ENCODE measurements at regions not wholly inside any gene's neighbourhood (a gene's known extent, or its start where the extent isn't known, plus 50 kb on each side); places are given as distances from the start of the nearest gene placed in this dataset.
A peak's percentile ranks its signal among the peaks of the same experiment; 100 is the strongest.
"Not testable (repeated sequence)": the region's sequence is repeated elsewhere in the genome, so short reads cannot be mapped to it uniquely, and the experiment has no call there.

DNA sequence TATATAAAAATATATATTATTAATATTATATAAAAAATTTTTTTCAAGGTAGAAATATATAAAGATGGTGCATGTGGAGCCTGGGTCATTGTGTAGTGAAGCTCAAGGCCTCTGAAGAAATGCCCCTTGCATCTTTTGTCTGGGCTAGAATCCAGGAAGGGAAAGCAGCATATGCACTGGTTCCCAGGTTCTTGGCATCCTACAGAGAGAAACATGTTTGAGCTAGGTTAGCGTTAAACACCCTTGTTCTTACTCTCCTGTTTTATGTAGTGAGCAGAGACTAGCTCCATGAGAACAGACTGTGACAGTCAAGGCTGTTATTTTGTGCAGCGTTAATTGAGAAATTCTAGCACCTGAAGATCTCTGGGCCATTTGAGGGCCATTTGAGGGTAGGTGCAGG, 116.1 kb downstream of the POM121L12 start:
- Histone ChIP-seq H3K4me1 (ENCODE audit: control insufficient read depth in 1 of 2, insufficient read depth in 2 of 2, low read length in 2 of 2) (no peaks in the 10 kb centered on the region), H3K4me3 (ENCODE audit: low read depth in 1 of 2, low read length in 2 of 2) (no peak overlapping the region), H3K27ac (ENCODE audit: low read length) (no peak overlapping the region), H3K9me3 (ENCODE audit: control insufficient read depth in 1 of 2, low read length in 2 of 2) (no peaks in the 10 kb centered on the region), H3K27me3 (ENCODE audit: low read depth, low read length) (no peaks in the 10 kb centered on the region), H3K36me3 (ENCODE audit: control insufficient read depth in 1 of 2, insufficient read depth in 2 of 2, low read length in 2 of 2) (no peaks in the 10 kb centered on the region)

DNA sequence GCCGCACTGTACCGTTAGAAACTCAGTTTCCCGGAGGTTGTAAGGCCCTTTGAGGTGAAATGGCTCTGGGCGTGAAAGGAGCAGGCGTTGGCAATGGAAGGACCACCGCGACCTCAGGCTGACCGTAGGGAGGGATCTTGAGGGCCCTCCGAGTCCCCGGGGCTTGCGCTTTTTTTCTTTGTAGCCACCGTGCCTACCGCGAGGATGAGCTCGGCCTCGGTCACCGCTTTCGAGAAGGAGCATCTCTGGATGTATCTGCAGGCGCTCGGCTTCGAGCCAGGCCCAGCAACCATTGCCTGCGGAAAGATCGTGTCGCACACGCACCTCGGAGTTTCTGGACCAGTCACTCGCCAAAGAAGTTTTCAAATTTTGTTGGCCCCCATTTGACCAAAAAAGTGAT, 151.8 kb downstream of the POM121L12 start:
- H3K36me3 ChIP-seq (ENCODE audit: control insufficient read depth in 1 of 2, insufficient read depth in 2 of 2, low read length in 2 of 2); H3K4me1 ChIP-seq (ENCODE audit: control insufficient read depth in 1 of 2, insufficient read depth in 2 of 2, low read length in 2 of 2); H3K27ac ChIP-seq (ENCODE audit: low read length); H3K27me3 ChIP-seq (ENCODE audit: low read depth, low read length); H3K4me3 ChIP-seq (ENCODE audit: low read depth in 1 of 2, low read length in 2 of 2); H3K9me3 ChIP-seq (ENCODE audit: control insufficient read depth in 1 of 2, low read length in 2 of 2): not testable (repeated sequence)

DNA sequence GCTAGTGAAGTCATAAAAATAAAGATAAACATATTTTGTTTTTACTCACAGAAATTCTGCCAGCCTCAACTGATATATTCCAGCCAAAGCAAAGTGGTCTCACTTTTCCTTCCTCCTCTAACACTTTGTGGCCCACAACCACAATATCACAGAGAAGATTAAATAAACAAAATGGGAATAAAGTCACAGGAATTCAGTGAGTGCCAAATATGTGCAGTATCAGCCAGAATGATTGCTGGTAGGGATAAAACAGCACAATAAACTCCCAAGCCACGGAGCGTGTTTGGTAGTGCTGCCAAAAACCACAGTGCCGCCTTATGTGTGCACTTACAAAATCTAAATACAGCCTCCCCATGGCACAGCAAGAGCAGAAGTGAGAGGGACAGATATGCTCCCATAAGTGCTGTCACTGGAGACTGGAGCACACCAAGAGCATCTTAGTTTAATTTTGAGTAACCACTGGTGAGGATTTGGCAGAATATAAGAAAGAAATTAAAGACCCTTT, 155.8 kb downstream of the POM121L12 start:
- no peaks in the 10 kb centered on the region for H3K4me1 ChIP-seq (ENCODE audit: control insufficient read depth in 1 of 2, insufficient read depth in 2 of 2, low read length in 2 of 2)
- no peaks in the 10 kb centered on the region for H3K9me3 ChIP-seq (ENCODE audit: control insufficient read depth in 1 of 2, low read length in 2 of 2)
- H3K27ac ChIP-seq (ENCODE audit: low read length) = no peak overlapping the region
- no peak overlapping the region for H3K4me3 ChIP-seq (ENCODE audit: low read depth in 1 of 2, low read length in 2 of 2)
- H3K36me3 ChIP-seq (ENCODE audit: control insufficient read depth in 1 of 2, insufficient read depth in 2 of 2, low read length in 2 of 2) = no peaks in the 10 kb centered on the region
- H3K27me3 ChIP-seq (ENCODE audit: low read depth, low read length) = no peaks in the 10 kb centered on the region

DNA sequence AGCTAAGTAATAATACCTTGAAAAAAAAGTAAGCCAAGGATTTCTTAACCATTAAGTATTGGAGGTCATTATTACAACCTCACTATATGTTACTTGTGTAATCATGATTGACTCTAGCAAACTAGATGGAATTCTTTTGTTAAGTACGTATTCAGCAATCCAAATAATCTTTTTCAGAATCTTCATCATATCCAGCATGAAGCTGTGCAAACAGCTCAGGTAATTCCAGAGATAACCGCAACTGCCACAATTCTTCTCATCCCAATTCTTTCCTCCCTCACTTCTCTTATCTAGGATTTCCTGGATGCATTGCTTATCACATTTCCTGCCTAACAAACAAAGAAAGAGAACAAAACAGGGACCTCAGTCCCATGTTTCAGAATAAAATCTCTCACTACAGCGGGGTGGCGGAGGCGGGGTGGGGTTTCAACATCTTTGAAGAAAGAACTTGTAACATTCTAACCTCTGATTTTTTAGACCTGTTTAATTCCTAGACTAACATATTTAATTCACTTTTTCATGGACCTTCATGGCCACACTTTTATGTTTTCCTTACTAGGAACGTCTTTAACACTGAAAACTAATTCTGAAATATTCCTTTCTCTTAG, 156.5 kb downstream of the POM121L12 start:
- H3K27me3 ChIP-seq (ENCODE audit: low read depth, low read length) = no peaks in the 10 kb centered on the region

DNA sequence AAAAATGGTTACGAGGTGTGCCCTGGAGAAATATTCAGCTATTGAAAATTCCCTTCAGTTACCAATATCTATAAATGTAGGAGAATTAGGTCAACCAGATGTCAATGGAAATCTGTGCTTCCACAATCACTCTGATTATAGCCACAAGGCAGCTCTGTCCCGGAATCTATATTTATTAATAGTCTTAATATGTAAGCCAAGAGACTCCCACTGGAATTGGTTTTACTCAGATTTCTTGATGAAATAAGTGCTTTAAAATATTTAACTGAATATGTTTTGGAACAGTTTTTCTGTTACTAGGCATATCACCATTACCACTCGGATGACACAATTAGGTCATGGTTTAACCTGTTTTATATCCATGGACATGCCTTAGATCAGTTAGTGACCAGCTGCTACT, 169.6 kb downstream of the POM121L12 start:
- Histone ChIP-seq H3K27me3 (ENCODE audit: low read depth, low read length) (no peaks in the 10 kb centered on the region), H3K4me1 (ENCODE audit: control insufficient read depth in 1 of 2, insufficient read depth in 2 of 2, low read length in 2 of 2) (no peaks in the 10 kb centered on the region), H3K36me3 (ENCODE audit: control insufficient read depth in 1 of 2, insufficient read depth in 2 of 2, low read length in 2 of 2) (no peaks in the 10 kb centered on the region), H3K4me3 (ENCODE audit: low read depth in 1 of 2, low read length in 2 of 2) (no peak overlapping the region), H3K27ac (ENCODE audit: low read length) (no peak overlapping the region), H3K9me3 (ENCODE audit: control insufficient read depth in 1 of 2, low read length in 2 of 2) (peaks cover 0 to 8% of the 10 kb centered on the region in 2 donors)

More for the DNA sequence above, 156.5 kb downstream of the POM121L12 start:
- H3K4me1 ChIP-seq (ENCODE audit: control insufficient read depth in 1 of 2, insufficient read depth in 2 of 2, low read length in 2 of 2) = no peaks in the 10 kb centered on the region
- H3K9me3 ChIP-seq (ENCODE audit: control insufficient read depth in 1 of 2, low read length in 2 of 2) = no peaks in the 10 kb centered on the region
- no peak overlapping the region for H3K4me3 ChIP-seq (ENCODE audit: low read depth in 1 of 2, low read length in 2 of 2)
- no peak overlapping the region for H3K27ac ChIP-seq (ENCODE audit: low read length)
- H3K36me3 ChIP-seq (ENCODE audit: control insufficient read depth in 1 of 2, insufficient read depth in 2 of 2, low read length in 2 of 2) = no peaks in the 10 kb centered on the region

DNA sequence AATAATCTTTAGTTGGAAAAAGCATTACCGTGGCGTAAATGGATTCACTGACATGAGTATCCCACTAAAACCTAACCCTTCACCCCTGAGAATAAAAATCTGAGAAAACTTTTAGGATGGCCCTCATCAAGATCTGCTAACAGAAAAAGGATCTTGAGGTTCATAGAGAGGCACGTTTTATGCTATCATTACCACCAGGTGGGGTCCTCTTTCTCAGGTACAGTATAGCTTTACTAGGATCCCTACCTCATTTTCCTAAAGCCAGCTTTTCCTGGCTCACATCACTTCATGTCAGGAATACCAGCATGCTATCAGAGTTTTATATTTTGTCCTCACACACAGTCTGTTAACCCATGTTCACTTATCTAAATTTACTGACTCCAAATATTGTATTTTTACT, 173.7 kb downstream of the POM121L12 start:
- H3K36me3 ChIP-seq (ENCODE audit: control insufficient read depth in 1 of 2, insufficient read depth in 2 of 2, low read length in 2 of 2) = no peaks in the 10 kb centered on the region
- peaks cover 0 to 26% of the 10 kb centered on the region in 2 donors for H3K9me3 ChIP-seq (ENCODE audit: control insufficient read depth in 1 of 2, low read length in 2 of 2)
- H3K27ac ChIP-seq (ENCODE audit: low read length) = no peak overlapping the region
- no peaks in the 10 kb centered on the region for H3K27me3 ChIP-seq (ENCODE audit: low read depth, low read length)
- no peak overlapping the region for H3K4me3 ChIP-seq (ENCODE audit: low read depth in 1 of 2, low read length in 2 of 2)
- no peaks in the 10 kb centered on the region for H3K4me1 ChIP-seq (ENCODE audit: control insufficient read depth in 1 of 2, insufficient read depth in 2 of 2, low read length in 2 of 2)

DNA sequence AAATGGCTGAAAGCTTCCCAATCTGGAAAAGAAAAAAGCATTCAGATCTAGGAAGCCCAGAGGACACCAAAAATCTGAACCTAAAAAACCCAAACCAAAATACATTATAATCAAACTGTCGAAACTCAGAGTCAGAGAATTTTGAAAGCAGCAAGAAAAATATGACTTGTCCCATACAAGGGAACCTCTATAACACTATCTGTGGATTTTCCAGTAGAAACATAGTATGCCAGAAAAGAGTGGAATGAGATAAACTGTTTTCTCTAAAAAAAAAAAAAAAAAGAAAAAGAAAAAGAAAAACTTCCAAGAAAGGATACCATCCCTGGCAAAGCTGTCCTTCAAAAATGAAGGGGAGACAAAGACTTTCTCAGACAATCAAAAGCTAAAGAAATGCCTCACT, 179.0 kb downstream of the POM121L12 start:
- H3K4me1 ChIP-seq (ENCODE audit: control insufficient read depth in 1 of 2, insufficient read depth in 2 of 2, low read length in 2 of 2) = no peaks in the 10 kb centered on the region
- H3K27ac ChIP-seq (ENCODE audit: low read length) = no peak overlapping the region
- no peaks in the 10 kb centered on the region for H3K36me3 ChIP-seq (ENCODE audit: control insufficient read depth in 1 of 2, insufficient read depth in 2 of 2, low read length in 2 of 2)
- peaks cover 0 to 22% of the 10 kb centered on the region in 2 donors for H3K9me3 ChIP-seq (ENCODE audit: control insufficient read depth in 1 of 2, low read length in 2 of 2)
- no peaks in the 10 kb centered on the region for H3K27me3 ChIP-seq (ENCODE audit: low read depth, low read length)
- H3K4me3 ChIP-seq (ENCODE audit: low read depth in 1 of 2, low read length in 2 of 2) = no peak overlapping the region

DNA sequence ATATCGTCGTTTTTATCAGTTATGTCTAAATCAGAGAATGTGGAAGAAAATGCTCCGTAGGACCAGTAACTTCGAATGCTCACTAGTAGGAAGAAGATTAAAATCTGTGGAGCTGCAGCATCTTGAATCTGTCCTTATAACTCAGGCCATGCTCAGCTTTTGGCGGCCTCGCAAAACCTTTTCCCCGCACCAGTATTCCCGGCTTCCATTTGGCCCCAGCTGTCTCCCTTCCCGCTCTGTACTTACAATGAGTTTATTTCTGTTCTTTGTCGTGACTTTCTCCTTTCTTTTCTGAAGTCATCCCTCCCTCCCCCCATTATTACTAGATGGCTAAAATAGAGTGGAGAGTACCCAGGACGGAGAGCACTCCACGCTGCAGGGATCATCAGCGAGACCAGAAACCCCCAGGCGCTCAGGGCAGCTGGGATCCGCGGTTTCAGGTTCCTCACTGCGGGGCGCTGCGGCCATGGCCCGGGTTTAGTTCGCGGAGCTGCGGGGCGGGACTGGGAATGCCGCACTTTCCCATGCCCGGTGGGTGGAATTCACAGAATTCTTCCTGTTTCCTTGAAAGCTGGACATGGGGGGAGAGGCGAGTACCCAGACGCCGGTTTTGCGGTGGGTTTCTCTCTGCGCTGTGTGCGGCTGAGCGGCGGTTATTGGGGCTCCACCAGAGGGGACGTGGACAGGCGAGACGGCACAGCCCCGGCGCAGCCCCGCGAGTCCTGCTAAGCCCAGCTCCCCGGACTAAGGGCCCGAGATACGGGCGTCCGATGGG, 183.5 kb downstream of the POM121L12 start:
- Histone ChIP-seq H3K4me3 (ENCODE audit: low read depth in 1 of 2, low read length in 2 of 2) (peak overlapping the region; percentile 44 to 71), H3K4me1 (ENCODE audit: control insufficient read depth in 1 of 2, insufficient read depth in 2 of 2, low read length in 2 of 2) (no peaks in the 10 kb centered on the region), H3K9me3 (ENCODE audit: control insufficient read depth in 1 of 2, low read length in 2 of 2) (peaks cover 0 to 4% of the 10 kb centered on the region in 2 donors), H3K36me3 (ENCODE audit: control insufficient read depth in 1 of 2, insufficient read depth in 2 of 2, low read length in 2 of 2) (no peaks in the 10 kb centered on the region), H3K27me3 (ENCODE audit: low read depth, low read length) (no peaks in the 10 kb centered on the region), H3K27ac (ENCODE audit: low read length) (no peak overlapping the region)

DNA sequence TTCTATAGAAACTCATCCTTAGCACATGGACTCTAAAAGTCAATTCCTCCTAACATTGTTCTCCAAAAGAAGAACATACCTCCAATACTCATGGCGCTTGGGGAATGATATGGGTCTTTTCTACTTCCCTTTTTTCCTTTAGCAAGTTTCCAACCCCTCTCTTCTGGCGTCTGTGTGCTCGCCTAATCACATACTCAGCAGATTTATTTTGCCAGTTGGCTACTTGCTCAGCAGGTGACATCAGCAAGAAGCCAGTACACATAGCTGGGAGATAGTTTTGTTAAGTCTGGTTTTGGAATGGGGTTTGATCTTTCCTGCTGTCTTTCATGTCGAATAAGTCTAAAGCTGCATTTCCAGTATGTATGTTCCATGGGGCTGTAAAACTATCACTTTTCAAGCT, 193.8 kb downstream of the POM121L12 start:
- Histone ChIP-seq H3K4me1 (ENCODE audit: control insufficient read depth in 1 of 2, insufficient read depth in 2 of 2, low read length in 2 of 2) (no peaks in the 10 kb centered on the region), H3K9me3 (ENCODE audit: control insufficient read depth in 1 of 2, low read length in 2 of 2) (no peaks in the 10 kb centered on the region), H3K27ac (ENCODE audit: low read length) (no peak overlapping the region), H3K36me3 (ENCODE audit: control insufficient read depth in 1 of 2, insufficient read depth in 2 of 2, low read length in 2 of 2) (no peaks in the 10 kb centered on the region), H3K27me3 (ENCODE audit: low read depth, low read length) (no peaks in the 10 kb centered on the region), H3K4me3 (ENCODE audit: low read depth in 1 of 2, low read length in 2 of 2) (no peak overlapping the region)

DNA sequence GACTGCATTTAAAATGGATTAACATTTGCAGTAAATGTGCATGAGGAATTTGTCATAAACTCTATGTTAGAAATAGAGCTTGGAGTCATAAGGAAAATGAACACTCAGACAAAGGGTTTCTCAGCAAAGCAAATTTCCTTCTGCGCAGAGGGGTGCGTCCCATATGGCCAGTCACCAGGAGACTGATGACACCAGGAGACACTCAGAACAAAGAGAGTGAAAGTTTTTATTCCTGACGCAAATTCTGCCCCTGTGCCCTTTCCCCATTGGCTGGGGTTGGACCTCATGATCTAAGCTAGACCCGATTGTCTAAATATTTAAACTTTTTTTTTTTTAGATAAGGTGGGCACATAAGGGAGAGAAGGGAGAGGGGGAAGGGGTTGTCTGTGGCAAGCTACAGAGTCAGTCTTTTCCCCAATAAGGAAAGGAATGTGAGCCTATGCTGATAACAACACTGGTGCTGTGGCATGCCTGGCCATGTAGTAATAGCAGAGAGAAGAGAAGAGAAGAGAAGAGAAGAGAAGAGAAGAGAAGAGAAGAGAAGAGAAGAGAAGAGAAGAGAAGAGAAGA, 202.0 kb downstream of the POM121L12 start:
- Histone ChIP-seq H3K27ac (ENCODE audit: low read length) (no peak overlapping the region), H3K4me3 (ENCODE audit: low read depth in 1 of 2, low read length in 2 of 2) (no peak overlapping the region), H3K27me3 (ENCODE audit: low read depth, low read length) (no peaks in the 10 kb centered on the region), H3K9me3 (ENCODE audit: control insufficient read depth in 1 of 2, low read length in 2 of 2) (no peaks in the 10 kb centered on the region), H3K4me1 (ENCODE audit: control insufficient read depth in 1 of 2, insufficient read depth in 2 of 2, low read length in 2 of 2) (no peaks in the 10 kb centered on the region), H3K36me3 (ENCODE audit: control insufficient read depth in 1 of 2, insufficient read depth in 2 of 2, low read length in 2 of 2) (no peaks in the 10 kb centered on the region)

DNA sequence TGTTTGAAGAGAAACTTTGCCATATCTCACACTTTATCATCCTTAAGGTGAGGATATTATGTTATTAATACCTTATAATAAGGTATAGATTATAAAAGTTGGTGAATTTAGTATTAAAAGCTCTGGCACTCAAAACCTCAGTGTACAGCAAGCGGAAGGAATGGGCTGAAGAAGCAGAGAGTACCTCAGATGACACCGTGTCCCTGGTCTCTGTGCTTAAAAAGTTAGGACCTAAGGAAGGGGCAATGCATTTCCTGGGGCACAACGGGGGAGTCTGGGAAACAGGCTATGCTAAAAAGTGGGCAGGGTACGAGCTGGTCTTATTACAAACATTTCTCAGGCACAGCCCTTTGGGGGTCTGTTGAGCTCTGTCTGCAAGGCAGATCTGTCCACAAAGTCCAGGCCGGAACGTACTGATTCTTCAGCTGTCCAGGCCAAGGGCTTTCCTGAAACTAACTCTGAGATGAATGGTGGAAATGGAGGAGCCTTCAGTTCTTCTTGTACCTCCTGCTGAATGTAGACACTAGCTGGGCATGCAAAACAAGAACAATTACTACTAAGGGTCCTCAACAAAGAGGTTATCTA, 202.7 kb downstream of the POM121L12 start:
- Histone ChIP-seq H3K9me3 (ENCODE audit: control insufficient read depth in 1 of 2, low read length in 2 of 2) (no peaks in the 10 kb centered on the region), H3K4me3 (ENCODE audit: low read depth in 1 of 2, low read length in 2 of 2) (no peak overlapping the region), H3K36me3 (ENCODE audit: control insufficient read depth in 1 of 2, insufficient read depth in 2 of 2, low read length in 2 of 2) (no peaks in the 10 kb centered on the region), H3K4me1 (ENCODE audit: control insufficient read depth in 1 of 2, insufficient read depth in 2 of 2, low read length in 2 of 2) (no peaks in the 10 kb centered on the region), H3K27ac (ENCODE audit: low read length) (no peak overlapping the region), H3K27me3 (ENCODE audit: low read depth, low read length) (no peaks in the 10 kb centered on the region)

Measured in muscle layer of duodenum (tissue), 2 donors.